Mucosa of stomach (tissue), 1 donor: ENCODE measurements at regions not wholly inside any gene's neighbourhood (a gene's known extent, or its start where the extent isn't known, plus 50 kb on each side); places are given as distances from the start of the nearest gene placed in this dataset.

ENCODE experiments used
- H3K27me3 ChIP-seq: one replicate; pipeline ENCODE4 v1.7.0; 2013; ENCODE audit warnings: mild to moderate bottlenecking, low read length; ENCODE audit not compliant: control insufficient read depth, insufficient read depth
- H3K36me3 ChIP-seq: one replicate; pipeline ENCODE4 v1.7.0; 2013; ENCODE audit warnings: low read length; ENCODE audit not compliant: control insufficient read depth, insufficient read depth
- H3K4me1 ChIP-seq: one replicate; pipeline ENCODE4 v1.7.0; 2013; ENCODE audit warnings: mild to moderate bottlenecking, low read length; ENCODE audit not compliant: control insufficient read depth, insufficient read depth
- H3K4me3 ChIP-seq: one replicate; pipeline ENCODE4 v1.7.0; 2013; ENCODE audit warnings: low read length
- H3K9ac ChIP-seq: one replicate; pipeline ENCODE4 v1.7.0; 2013; ENCODE audit warnings: mild to moderate bottlenecking, low read length, moderate library complexity
- H3K9me3 ChIP-seq: one replicate; pipeline ENCODE4 v1.7.0; 2013; ENCODE audit warnings: mild to moderate bottlenecking, low read length, moderate library complexity; ENCODE audit not compliant: control insufficient read depth
- donor health status: Pancreatic carcinoma.

GRCh38 chr7:47045207-47046051 is 536.5 kb downstream of the TNS3 start:
- H3K9me3 ChIP-seq: no peaks in the 10 kb centered on the region
- no peak overlapping the region for H3K9ac ChIP-seq
- no peak overlapping the region for H3K4me3 ChIP-seq
- H3K27me3 ChIP-seq: peaks cover 6% of the 10 kb centered on the region
- H3K36me3 ChIP-seq: no peaks in the 10 kb centered on the region
- H3K4me1 ChIP-seq: no peaks in the 10 kb centered on the region

- Histone ChIP-seq H3K9ac (no peak overlapping the region), H3K4me3 (no peak overlapping the region), H3K27me3 (peaks cover 6% of the 10 kb centered on the region), H3K36me3 (no peaks in the 10 kb centered on the region), H3K4me1 (no peaks in the 10 kb centered on the region), H3K9me3 (no peaks in the 10 kb centered on the region)
Measured at GRCh38 chr7:47044625-47045024, 537.3 kb downstream of the TNS3 start.

GRCh38 chr7:47043304-47043703 is 538.6 kb downstream of the TNS3 start:
- Histone ChIP-seq H3K27me3 (no peaks in the 10 kb centered on the region), H3K9me3 (no peaks in the 10 kb centered on the region), H3K9ac (no peak overlapping the region), H3K36me3 (no peaks in the 10 kb centered on the region), H3K4me1 (no peaks in the 10 kb centered on the region), H3K4me3 (no peak overlapping the region)

- H3K36me3 ChIP-seq: no peaks in the 10 kb centered on the region
- H3K4me1 ChIP-seq: no peaks in the 10 kb centered on the region
Measured at GRCh38 chr7:47042669-47043068, 539.2 kb downstream of the TNS3 start.

GRCh38 chr7:47040795-47041347 is 541.0 kb downstream of the TNS3 start:
- H3K4me1 ChIP-seq: no peaks in the 10 kb centered on the region

More at GRCh38 chr7:47042669-47043068, 539.2 kb downstream of the TNS3 start:
- H3K9me3 ChIP-seq: no peaks in the 10 kb centered on the region
- no peak overlapping the region for H3K9ac ChIP-seq
- H3K4me3 ChIP-seq: no peak overlapping the region
- no peaks in the 10 kb centered on the region for H3K27me3 ChIP-seq

GRCh38 chr7:47039904-47040303 is 542.0 kb downstream of the TNS3 start:
- no peaks in the 10 kb centered on the region for H3K4me1 ChIP-seq
- no peak overlapping the region for H3K9ac ChIP-seq
- no peaks in the 10 kb centered on the region for H3K36me3 ChIP-seq
- H3K27me3 ChIP-seq: no peaks in the 10 kb centered on the region
- no peaks in the 10 kb centered on the region for H3K9me3 ChIP-seq
- no peak overlapping the region for H3K4me3 ChIP-seq

More at GRCh38 chr7:47040795-47041347, 541.0 kb downstream of the TNS3 start:
- Histone ChIP-seq H3K9ac (no peak overlapping the region), H3K9me3 (no peaks in the 10 kb centered on the region), H3K36me3 (no peaks in the 10 kb centered on the region), H3K4me3 (no peak overlapping the region), H3K27me3 (no peaks in the 10 kb centered on the region)

GRCh38 chr7:47039089-47039648 is 542.7 kb downstream of the TNS3 start:
- Histone ChIP-seq H3K4me1 (no peaks in the 10 kb centered on the region), H3K36me3 (no peaks in the 10 kb centered on the region), H3K4me3 (no peak overlapping the region), H3K9ac (no peak overlapping the region), H3K9me3 (no peaks in the 10 kb centered on the region), H3K27me3 (no peaks in the 10 kb centered on the region)

- Histone ChIP-seq H3K9ac (no peak overlapping the region), H3K27me3 (no peaks in the 10 kb centered on the region), H3K4me1 (no peaks in the 10 kb centered on the region), H3K4me3 (no peak overlapping the region), H3K9me3 (no peaks in the 10 kb centered on the region), H3K36me3 (no peaks in the 10 kb centered on the region)
Measured at GRCh38 chr7:47038621-47039020, 543.3 kb downstream of the TNS3 start.

GRCh38 chr7:47037607-47038006 is 544.3 kb downstream of the TNS3 start:
- Histone ChIP-seq H3K4me3 (no peak overlapping the region), H3K27me3 (no peaks in the 10 kb centered on the region), H3K36me3 (no peaks in the 10 kb centered on the region), H3K4me1 (no peaks in the 10 kb centered on the region), H3K9me3 (no peaks in the 10 kb centered on the region), H3K9ac (no peak overlapping the region)

GRCh38 chr7:47036909-47037308 is 545.0 kb downstream of the TNS3 start:
- no peaks in the 10 kb centered on the region for H3K9me3 ChIP-seq
- no peak overlapping the region for H3K9ac ChIP-seq
- no peaks in the 10 kb centered on the region for H3K27me3 ChIP-seq

GRCh38 chr7:47035522-47035921 is 546.4 kb downstream of the TNS3 start:
- Histone ChIP-seq H3K9me3 (no peaks in the 10 kb centered on the region), H3K4me1 (no peaks in the 10 kb centered on the region), H3K36me3 (no peaks in the 10 kb centered on the region), H3K9ac (no peak overlapping the region), H3K27me3 (no peaks in the 10 kb centered on the region), H3K4me3 (no peak overlapping the region)

More at GRCh38 chr7:47036909-47037308, 545.0 kb downstream of the TNS3 start:
- Histone ChIP-seq H3K4me1 (no peaks in the 10 kb centered on the region), H3K36me3 (no peaks in the 10 kb centered on the region), H3K4me3 (no peak overlapping the region)

- H3K4me1 ChIP-seq: no peaks in the 10 kb centered on the region
- no peak overlapping the region for H3K4me3 ChIP-seq
- H3K27me3 ChIP-seq: no peaks in the 10 kb centered on the region
Measured at GRCh38 chr7:47034180-47034579, 547.7 kb downstream of the TNS3 start.

More at GRCh38 chr7:47034180-47034579, 547.7 kb downstream of the TNS3 start:
- Histone ChIP-seq H3K9ac (no peak overlapping the region), H3K9me3 (no peaks in the 10 kb centered on the region), H3K36me3 (no peaks in the 10 kb centered on the region)
